ENCODE measurements at regions not wholly inside any gene's neighbourhood (a gene's known extent, or its start where the extent isn't known, plus 50 kb on each side); places are given as distances from the start of the nearest gene placed in this dataset.
"Not testable (repeated sequence)": the region's sequence is repeated elsewhere in the genome, so short reads cannot be mapped to it uniquely, and the experiment has no call there.

GRCh38 chr3:81989274-81989673, 227.8 kb upstream of the GBE1 start (continued):
- TF ChIP-seq, protein P1, sequence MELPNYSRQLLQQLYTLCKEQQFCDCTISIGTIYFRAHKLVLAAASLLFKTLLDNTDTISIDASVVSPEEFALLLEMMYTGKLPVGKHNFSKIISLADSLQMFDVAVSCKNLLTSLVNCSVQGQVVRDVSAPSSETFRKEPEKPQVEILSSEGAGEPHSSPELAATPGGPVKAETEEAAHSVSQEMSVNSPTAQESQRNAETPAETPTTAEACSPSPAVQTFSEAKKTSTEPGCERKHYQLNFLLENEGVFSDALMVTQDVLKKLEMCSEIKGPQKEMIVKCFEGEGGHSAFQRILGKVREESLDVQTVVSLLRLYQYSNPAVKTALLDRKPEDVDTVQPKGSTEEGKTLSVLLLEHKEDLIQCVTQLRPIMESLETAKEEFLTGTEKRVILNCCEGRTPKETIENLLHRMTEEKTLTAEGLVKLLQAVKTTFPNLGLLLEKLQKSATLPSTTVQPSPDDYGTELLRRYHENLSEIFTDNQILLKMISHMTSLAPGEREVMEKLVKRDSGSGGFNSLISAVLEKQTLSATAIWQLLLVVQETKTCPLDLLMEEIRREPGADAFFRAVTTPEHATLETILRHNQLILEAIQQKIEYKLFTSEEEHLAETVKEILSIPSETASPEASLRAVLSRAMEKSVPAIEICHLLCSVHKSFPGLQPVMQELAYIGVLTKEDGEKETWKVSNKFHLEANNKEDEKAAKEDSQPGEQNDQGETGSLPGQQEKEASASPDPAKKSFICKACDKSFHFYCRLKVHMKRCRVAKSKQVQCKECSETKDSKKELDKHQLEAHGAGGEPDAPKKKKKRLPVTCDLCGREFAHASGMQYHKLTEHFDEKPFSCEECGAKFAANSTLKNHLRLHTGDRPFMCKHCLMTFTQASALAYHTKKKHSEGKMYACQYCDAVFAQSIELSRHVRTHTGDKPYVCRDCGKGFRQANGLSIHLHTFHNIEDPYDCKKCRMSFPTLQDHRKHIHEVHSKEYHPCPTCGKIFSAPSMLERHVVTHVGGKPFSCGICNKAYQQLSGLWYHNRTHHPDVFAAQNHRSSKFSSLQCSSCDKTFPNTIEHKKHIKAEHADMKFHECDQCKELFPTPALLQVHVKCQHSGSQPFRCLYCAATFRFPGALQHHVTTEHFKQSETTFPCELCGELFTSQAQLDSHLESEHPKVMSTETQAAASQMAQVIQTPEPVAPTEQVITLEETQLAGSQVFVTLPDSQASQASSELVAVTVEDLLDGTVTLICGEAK (IDR thresholded peaks at IDR 0.05): no peak
- TF ChIP-seq, protein P1 (CRISPR knock-in tag; IDR thresholded peaks at IDR 0.05): no peak
- no peak for TF ChIP-seq MYBL2 (IDR thresholded peaks at IDR 0.05; ENCODE audit: low read depth)
- no peak for TF ChIP-seq MYBL2 (CRISPR knock-in tag; IDR thresholded peaks at IDR 0.05; ENCODE audit: borderline replicate concordance)
- no peak for TF ChIP-seq ZNF830 (CRISPR knock-in tag; IDR thresholded peaks at IDR 0.05)
- no peak for TF ChIP-seq ZNF140 (CRISPR knock-in tag; IDR thresholded peaks at IDR 0.05)
- TF ChIP-seq ZNF644 (tag; IDR thresholded peaks at IDR 0.05; ENCODE audit: low read depth): no peak
- no peak for TF ChIP-seq RBM34 (IDR thresholded peaks at IDR 0.05; ENCODE audit: borderline replicate concordance, insufficient read depth, low read length)
- no peak for TF ChIP-seq RB1 (IDR thresholded peaks at IDR 0.05; ENCODE audit: low read depth)
- TF ChIP-seq ZNF263 (CRISPR knock-in tag; IDR thresholded peaks at IDR 0.05; ENCODE audit: borderline replicate concordance): no peak
- no peak for TF ChIP-seq GTF2B (IDR thresholded peaks at IDR 0.05; ENCODE audit: extremely low read depth, insufficient read length)

DNA sequence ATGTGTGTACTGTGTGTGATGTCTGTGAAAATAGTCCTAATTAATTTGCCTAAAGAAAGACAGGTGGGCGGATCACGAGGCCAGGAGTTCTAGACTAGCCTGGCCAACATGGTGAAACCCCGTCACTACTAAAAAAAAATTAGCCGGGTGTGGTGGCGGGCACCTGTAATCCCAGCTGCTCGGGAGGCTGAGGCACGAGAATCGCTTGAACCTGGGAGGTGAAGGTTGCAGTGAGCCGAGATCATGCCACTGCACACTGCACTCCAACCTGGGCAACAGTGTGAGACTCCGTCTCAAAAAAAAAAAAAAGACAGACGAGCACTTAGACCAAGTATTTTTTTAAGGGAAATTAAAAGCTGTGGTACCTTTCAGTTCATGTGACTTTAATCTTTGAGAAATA, 226.0 kb upstream of the GBE1 start:
- H2AFZ ChIP-seq (ENCODE audit: low read depth, low read length); POLR2A ChIA-PET; FAIRE-seq; H4K20me1 ChIP-seq (replicated peaks; ENCODE audit: control insufficient read depth, insufficient read depth, low read length); H3K4me3 ChIP-seq; H3K4me2 ChIP-seq (ENCODE audit: insufficient read depth, low read length); H3K79me2 ChIP-seq (ENCODE audit: control insufficient read depth, insufficient read depth, low read length); CTCF ChIA-PET (ENCODE audit: low intra/inter-chr PET ratio); H3K36me3 ChIP-seq (ENCODE audit: control insufficient read depth, insufficient read depth, low read length); H3K9me3 ChIP-seq (replicated peaks; ENCODE audit: control insufficient read depth, insufficient read depth, low read depth, low read length); ATAC-seq; DNase-seq (ENCODE audit: extremely low read depth in 1 of 4, low spot score in 3 of 4); H3K27ac ChIP-seq (ENCODE audit: extremely low read depth, low read depth, low read length); in situ Hi-C loops (cut with MboI); H3K27me3 ChIP-seq (ENCODE audit: control insufficient read depth in 2 of 2, insufficient read depth in 2 of 2, low read length in 2 of 2); H3K9ac ChIP-seq (ENCODE audit: insufficient read depth in 1 of 2, low read depth in 2 of 2, low read length in 2 of 2); H3K4me1 ChIP-seq (replicated peaks in 1 of 2; ENCODE audit: control insufficient read depth in 2 of 2, insufficient read depth in 2 of 2, low read length in 2 of 2); H3K9me1 ChIP-seq (ENCODE audit: control insufficient read depth, insufficient read depth, low read length); BruUV-seq (replicated peaks); intact Hi-C loops (cut with micrococcal nuclease): not testable (repeated sequence)
- WGBS (ENCODE audit: insufficient coverage, low coverage, missing lambda C conversion rate): 4% methylated on average over 7 of the region's 11 CpGs
